GM12865 (cell line): ENCODE measurements at regions not wholly inside any gene's neighbourhood (a gene's known extent, or its start where the extent isn't known, plus 50 kb on each side); places are given as distances from the start of the nearest gene placed in this dataset.
"Not testable (repeated sequence)": the region's sequence is repeated elsewhere in the genome, so short reads cannot be mapped to it uniquely, and the experiment has no call there.

Experiments used
- DNase-seq: peaks from one replicate; pipeline ENCODE4 v3.0.0; 2010; ENCODE audit warnings: low read depth
- H3K4me3 ChIP-seq: 2 replicates; pipeline ENCODE4 v1.5.1; 2011; ENCODE audit warnings: mild to moderate bottlenecking, low read depth, low read length, control low read depth
- TF ChIP-seq, protein P1 (sequence below): IDR thresholded peaks from 2 replicates; pipeline ENCODE4 v1.5.1; 2011; ENCODE audit warnings: low read length, control low read depth, low read depth, inconsistent platforms; ENCODE audit not compliant: insufficient read depth; ENCODE audit errors: missing control alignments

DNA sequence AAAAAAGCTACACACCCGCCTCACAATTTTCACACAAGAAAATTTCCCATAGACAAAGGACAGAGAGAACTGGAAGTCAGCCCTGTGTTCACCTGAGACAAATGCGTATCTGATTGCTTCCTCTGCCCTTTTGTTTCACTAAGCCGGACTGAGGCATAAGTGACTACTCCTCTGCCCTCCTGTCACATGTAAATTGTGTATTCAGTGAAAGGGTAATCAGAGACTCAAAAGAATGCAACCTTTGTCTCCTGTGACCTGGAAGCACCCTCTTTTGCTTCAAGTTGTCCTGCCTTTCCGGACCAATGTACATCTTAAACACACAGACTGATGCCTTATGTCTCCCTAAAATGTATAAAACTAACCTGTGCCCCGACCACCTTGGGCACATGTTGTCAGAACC, 483.8 kb upstream of the EYS start:
- DNase-seq, result no peak
- no peak overlapping the region for H3K4me3 ChIP-seq
- TF ChIP-seq, protein P1, sequence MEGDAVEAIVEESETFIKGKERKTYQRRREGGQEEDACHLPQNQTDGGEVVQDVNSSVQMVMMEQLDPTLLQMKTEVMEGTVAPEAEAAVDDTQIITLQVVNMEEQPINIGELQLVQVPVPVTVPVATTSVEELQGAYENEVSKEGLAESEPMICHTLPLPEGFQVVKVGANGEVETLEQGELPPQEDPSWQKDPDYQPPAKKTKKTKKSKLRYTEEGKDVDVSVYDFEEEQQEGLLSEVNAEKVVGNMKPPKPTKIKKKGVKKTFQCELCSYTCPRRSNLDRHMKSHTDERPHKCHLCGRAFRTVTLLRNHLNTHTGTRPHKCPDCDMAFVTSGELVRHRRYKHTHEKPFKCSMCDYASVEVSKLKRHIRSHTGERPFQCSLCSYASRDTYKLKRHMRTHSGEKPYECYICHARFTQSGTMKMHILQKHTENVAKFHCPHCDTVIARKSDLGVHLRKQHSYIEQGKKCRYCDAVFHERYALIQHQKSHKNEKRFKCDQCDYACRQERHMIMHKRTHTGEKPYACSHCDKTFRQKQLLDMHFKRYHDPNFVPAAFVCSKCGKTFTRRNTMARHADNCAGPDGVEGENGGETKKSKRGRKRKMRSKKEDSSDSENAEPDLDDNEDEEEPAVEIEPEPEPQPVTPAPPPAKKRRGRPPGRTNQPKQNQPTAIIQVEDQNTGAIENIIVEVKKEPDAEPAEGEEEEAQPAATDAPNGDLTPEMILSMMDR, result no peak

DNA sequence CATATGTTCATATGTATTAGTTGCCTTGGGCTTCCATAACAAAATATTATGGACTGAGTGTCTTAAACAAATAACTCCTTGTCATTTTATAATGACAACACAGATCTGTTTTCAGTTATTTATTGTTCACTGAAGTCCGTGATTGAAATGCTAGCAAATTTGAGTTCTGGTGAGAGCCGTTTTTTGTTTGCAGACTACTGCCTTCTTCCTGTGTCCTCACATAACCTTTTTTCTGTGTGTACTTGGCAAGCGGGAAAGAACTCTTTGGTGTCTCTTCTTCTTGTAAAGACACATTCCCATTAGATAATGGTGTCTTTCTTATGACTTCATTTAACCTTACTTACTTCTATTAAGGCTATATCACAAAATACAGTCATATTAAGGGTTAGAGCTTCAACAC, 482.9 kb upstream of the EYS start:
- no peak overlapping the region for H3K4me3 ChIP-seq
- DNase-seq, result no peak
- TF ChIP-seq, protein P1, result no peak

DNA sequence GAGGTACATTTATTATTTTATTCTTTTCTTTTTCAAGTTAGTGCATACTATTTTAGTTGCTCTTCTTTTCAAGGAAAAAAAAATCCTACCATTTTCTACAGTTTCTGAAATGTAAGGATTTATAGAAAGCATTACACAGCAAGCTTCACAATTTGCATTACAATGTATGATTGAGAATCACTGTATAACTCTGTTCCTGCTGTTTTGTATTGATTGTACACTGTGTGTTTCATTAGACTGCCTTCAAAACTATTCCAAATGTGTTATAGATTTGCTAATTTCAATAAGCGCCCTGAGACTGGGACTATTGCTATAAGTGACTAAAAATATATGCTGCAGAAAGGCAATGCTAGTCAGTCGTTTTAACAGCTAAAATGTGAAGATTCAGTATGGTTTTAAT, 479.7 kb upstream of the EYS start:
- TF ChIP-seq, protein P1, result no peak
- no peak overlapping the region for H3K4me3 ChIP-seq
- no peak for DNase-seq

- TF ChIP-seq, protein P1, result no peak
- H3K4me3 ChIP-seq, result no peak overlapping the region
- no peak for DNase-seq
These were observed 477.1 kb upstream of the EYS start for GRCh38 chr6:66184091-66184490.

- no peak overlapping the region for H3K4me3 ChIP-seq
- DNase-seq, result no peak
- TF ChIP-seq, protein P1, result no peak
These were observed 472.3 kb upstream of the EYS start for GRCh38 chr6:66179361-66179760.

GRCh38 chr6:66173587-66173986, 466.6 kb upstream of the EYS start:
- DNase-seq, result no peak
- H3K4me3 ChIP-seq, result no peak overlapping the region
- TF ChIP-seq, protein P1, result no peak

DNA sequence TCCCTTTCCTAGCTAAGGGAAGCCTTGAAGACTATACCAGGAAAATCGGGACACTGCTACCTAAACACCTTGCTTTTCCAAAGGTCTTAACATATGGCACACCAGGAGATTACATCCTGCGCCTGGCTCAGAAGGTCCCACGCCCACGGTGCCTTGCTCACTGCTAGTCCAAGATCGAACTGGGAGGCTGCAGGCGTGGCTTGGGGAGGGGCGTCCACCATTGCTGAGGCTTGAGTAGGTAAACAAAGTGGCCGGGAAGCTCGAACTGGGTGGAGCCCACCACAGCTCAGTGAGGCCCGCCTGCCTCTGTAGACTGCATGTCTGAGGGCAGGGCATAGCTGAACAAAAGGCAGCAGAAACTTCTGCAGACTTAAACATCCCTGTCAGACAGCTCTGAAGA, 459.7 kb upstream of the EYS start:
- not testable (repeated sequence) for DNase-seq, H3K4me3 ChIP-seq
